ENCODE measurements at regions not wholly inside any gene's neighbourhood (a gene's known extent, or its start where the extent isn't known, plus 50 kb on each side); places are given as distances from the start of the nearest gene placed in this dataset.

DNA sequence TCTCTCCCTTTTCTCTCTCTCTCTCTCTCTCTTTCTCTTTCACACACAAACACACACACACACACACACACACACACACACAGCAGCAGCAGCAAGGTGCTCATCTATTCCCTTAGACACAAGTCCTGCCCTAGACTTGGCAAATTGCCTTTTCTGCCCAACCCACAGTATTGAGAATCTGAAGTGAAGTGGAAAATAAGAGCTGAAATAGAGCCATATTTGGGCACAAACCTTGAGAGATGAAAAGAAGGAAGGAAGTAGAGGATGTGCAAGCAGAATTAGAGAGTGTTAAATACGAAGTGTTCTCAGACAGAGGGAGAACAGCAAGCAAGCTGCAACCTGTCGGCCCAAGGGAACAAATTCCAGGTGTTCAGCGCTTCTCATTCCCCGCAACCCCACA lies 557.5 kb upstream of the NOX3 start:
- BruUV-seq (replicated peaks): no TSS peak
- Histone ChIP-seq H3K4me3 (ENCODE audit: low read depth, low read length, poor library complexity, severe bottlenecking) (no peak overlapping the region), H2AFZ (ENCODE audit: low read length) (no peak overlapping the region), H3K79me2 (ENCODE audit: insufficient read depth, low read depth, low read length) (no peaks in the 10 kb centered on the region), H3K4me2 (ENCODE audit: low read length) (no peak overlapping the region), H3K4me1 (ENCODE audit: insufficient read depth, low read length, poor library complexity, severe bottlenecking) (no peaks in the 10 kb centered on the region), H3K9me3 (ENCODE audit: low read length) (no peaks in the 10 kb centered on the region), H3K27ac (ENCODE audit: low read depth, low read length, poor library complexity, severe bottlenecking) (no peak overlapping the region), H3K9me2 (ENCODE audit: insufficient read depth, low read length) (no peaks in the 10 kb centered on the region), H3K36me3 (ENCODE audit: insufficient read depth, low read length) (peaks cover 6% of the 10 kb centered on the region; the same call in 1 of the 2 replicates), H4K20me1 (ENCODE audit: insufficient read depth, low read length) (no peaks in the 10 kb centered on the region)
- no peak for DNase-seq (ENCODE audit: low spot score)
- CTCF ChIA-PET (ENCODE audit: unreplicated experiment): no interaction called here
- no peak for TF ChIP-seq EZH2phosphoT487 (IDR thresholded peaks at IDR 0.05; ENCODE audit: borderline replicate concordance, low read depth, low read length)
- TF ChIP-seq, protein P1, sequence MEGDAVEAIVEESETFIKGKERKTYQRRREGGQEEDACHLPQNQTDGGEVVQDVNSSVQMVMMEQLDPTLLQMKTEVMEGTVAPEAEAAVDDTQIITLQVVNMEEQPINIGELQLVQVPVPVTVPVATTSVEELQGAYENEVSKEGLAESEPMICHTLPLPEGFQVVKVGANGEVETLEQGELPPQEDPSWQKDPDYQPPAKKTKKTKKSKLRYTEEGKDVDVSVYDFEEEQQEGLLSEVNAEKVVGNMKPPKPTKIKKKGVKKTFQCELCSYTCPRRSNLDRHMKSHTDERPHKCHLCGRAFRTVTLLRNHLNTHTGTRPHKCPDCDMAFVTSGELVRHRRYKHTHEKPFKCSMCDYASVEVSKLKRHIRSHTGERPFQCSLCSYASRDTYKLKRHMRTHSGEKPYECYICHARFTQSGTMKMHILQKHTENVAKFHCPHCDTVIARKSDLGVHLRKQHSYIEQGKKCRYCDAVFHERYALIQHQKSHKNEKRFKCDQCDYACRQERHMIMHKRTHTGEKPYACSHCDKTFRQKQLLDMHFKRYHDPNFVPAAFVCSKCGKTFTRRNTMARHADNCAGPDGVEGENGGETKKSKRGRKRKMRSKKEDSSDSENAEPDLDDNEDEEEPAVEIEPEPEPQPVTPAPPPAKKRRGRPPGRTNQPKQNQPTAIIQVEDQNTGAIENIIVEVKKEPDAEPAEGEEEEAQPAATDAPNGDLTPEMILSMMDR (conservative IDR thresholded peaks at IDR 0.05; ENCODE audit: low read length): no peak
- intact Hi-C loops (cut with micrococcal nuclease; ENCODE audit: unreplicated experiment): no loop called here
- POLR2A ChIA-PET: no interaction called here

DNA sequence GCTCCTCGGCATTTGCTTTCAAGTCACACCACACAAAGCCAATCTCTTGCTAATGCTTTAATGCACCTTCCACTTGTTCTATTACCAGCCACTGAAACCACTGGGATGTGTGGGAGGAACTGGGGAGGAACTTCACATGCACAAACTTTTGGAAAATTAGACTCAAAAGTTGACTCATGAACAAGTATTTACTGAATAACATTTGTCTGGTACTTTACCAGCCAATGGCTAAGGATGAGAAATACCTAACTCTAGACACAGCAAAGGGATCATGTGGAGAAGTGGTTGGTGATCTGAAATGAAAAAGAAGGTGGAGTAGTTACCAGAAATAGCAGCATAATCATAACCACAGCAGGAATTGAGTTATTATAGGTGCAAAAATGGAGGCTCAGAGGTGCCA lies 554.0 kb upstream of the NOX3 start:
- no peaks in the 10 kb centered on the region; the same call in 1 of the 2 replicates for H3K9me2 ChIP-seq (ENCODE audit: insufficient read depth, low read length)
- DNase-seq (ENCODE audit: low spot score): no peak
- H3K4me3 ChIP-seq (ENCODE audit: low read depth, low read length, poor library complexity, severe bottlenecking): no peak overlapping the region
- no peaks in the 10 kb centered on the region for H4K20me1 ChIP-seq (ENCODE audit: insufficient read depth, low read length)
- POLR2A ChIA-PET: no interaction called here
- no peaks in the 10 kb centered on the region for H3K9me3 ChIP-seq (ENCODE audit: low read length)
- H3K4me1 ChIP-seq (ENCODE audit: insufficient read depth, low read length, poor library complexity, severe bottlenecking): no peaks in the 10 kb centered on the region
- H3K79me2 ChIP-seq (ENCODE audit: insufficient read depth, low read depth, low read length): no peaks in the 10 kb centered on the region
- no peak overlapping the region for H3K4me2 ChIP-seq (ENCODE audit: low read length)
- TF ChIP-seq, protein P1 (conservative IDR thresholded peaks at IDR 0.05; ENCODE audit: low read length): no peak
- TF ChIP-seq EZH2phosphoT487 (IDR thresholded peaks at IDR 0.05; ENCODE audit: borderline replicate concordance, low read depth, low read length): no peak
- intact Hi-C loops (cut with micrococcal nuclease; ENCODE audit: unreplicated experiment): no loop called here
- no TSS peak for BruUV-seq (replicated peaks)
- H3K36me3 ChIP-seq (ENCODE audit: insufficient read depth, low read length): no peaks in the 10 kb centered on the region
- CTCF ChIA-PET (ENCODE audit: unreplicated experiment): no interaction called here
- H2AFZ ChIP-seq (ENCODE audit: low read length): no peak overlapping the region
- no peak overlapping the region for H3K27ac ChIP-seq (ENCODE audit: low read depth, low read length, poor library complexity, severe bottlenecking)

DNA sequence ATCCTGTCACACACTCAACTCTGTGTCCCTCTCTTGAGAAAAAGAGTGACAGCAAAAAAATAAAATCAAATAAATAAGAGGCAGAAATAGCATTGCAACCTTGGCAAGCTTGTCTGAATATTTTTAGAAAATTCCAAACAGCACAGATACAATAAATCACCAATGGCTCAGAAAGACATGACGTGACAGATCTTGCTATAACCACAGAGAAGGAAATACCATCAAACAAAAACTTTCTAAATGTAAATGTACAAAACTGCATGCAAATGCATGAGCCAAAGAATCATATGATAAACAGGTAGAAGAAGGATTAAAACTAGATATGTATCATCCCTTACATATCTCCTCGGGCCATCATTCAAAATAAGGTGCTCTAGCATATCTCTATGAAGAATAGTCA lies 549.2 kb upstream of the NOX3 start:
- Histone ChIP-seq H3K27ac (ENCODE audit: low read depth, low read length, poor library complexity, severe bottlenecking) (no peak overlapping the region), H3K9me2 (ENCODE audit: insufficient read depth, low read length) (no peaks in the 10 kb centered on the region; the same call in 1 of the 2 replicates), H3K4me3 (ENCODE audit: low read depth, low read length, poor library complexity, severe bottlenecking) (no peak overlapping the region), H3K79me2 (ENCODE audit: insufficient read depth, low read depth, low read length) (no peaks in the 10 kb centered on the region), H3K9me3 (ENCODE audit: low read length) (peaks cover 4% of the 10 kb centered on the region; the same call in 1 of the 2 replicates), H3K4me2 (ENCODE audit: low read length) (no peak overlapping the region), H4K20me1 (ENCODE audit: insufficient read depth, low read length) (no peaks in the 10 kb centered on the region), H3K36me3 (ENCODE audit: insufficient read depth, low read length) (no peaks in the 10 kb centered on the region), H2AFZ (ENCODE audit: low read length) (no peak overlapping the region), H3K4me1 (ENCODE audit: insufficient read depth, low read length, poor library complexity, severe bottlenecking) (no peaks in the 10 kb centered on the region)
- no peak for TF ChIP-seq EZH2phosphoT487 (IDR thresholded peaks at IDR 0.05; ENCODE audit: borderline replicate concordance, low read depth, low read length)
- TF ChIP-seq, protein P1 (conservative IDR thresholded peaks at IDR 0.05; ENCODE audit: low read length): no peak
- no peak for DNase-seq (ENCODE audit: low spot score)
- no TSS peak for BruUV-seq (replicated peaks)
- intact Hi-C loops (cut with micrococcal nuclease; ENCODE audit: unreplicated experiment): no loop called here
- ChIA-PET CTCF (ENCODE audit: unreplicated experiment) (no interaction called here), POLR2A (no interaction called here)

Data from OCI-LY7 (cell line).